DMS153 (cell line): ENCODE measurements at regions not wholly inside any gene's neighbourhood (a gene's known extent, or its start where the extent isn't known, plus 50 kb on each side); places are given as distances from the start of the nearest gene placed in this dataset.
"Not testable (repeated sequence)": the region's sequence is repeated elsewhere in the genome, so short reads cannot be mapped to it uniquely, and the experiment has no call there.

Experiments used
- DNase-seq: peaks from one replicate; lab custom pipeline; 2025; lab: John Stamatoyannopoulos, UW

- no peak for DNase-seq
Measured at GRCh38 chr6:15839969-15840541, 177.2 kb upstream of the DTNBP1 start.

GRCh38 chr6:15837205-15837604 is 174.4 kb upstream of the DTNBP1 start:
- DNase-seq, result no peak

GRCh38 chr6:15832841-15833240 is 170.0 kb upstream of the DTNBP1 start:
- no peak for DNase-seq

- DNase-seq, result no peak
Measured at GRCh38 chr6:15829156-15829555, 166.3 kb upstream of the DTNBP1 start.

GRCh38 chr6:15827496-15828255 is 164.8 kb upstream of the DTNBP1 start:
- no peak for DNase-seq

- no peak for DNase-seq
Measured at GRCh38 chr6:15826814-15827318, 164.0 kb upstream of the DTNBP1 start.

- DNase-seq, result no peak
Measured at GRCh38 chr6:15825332-15825930, 162.6 kb upstream of the DTNBP1 start.

GRCh38 chr6:15824811-15825210 is 162.0 kb upstream of the DTNBP1 start:
- DNase-seq, result no peak

- DNase-seq, result no peak
Measured at GRCh38 chr6:15823838-15824414, 161.1 kb upstream of the DTNBP1 start.

- no peak for DNase-seq
Measured at GRCh38 chr6:15822835-15823234, 160.0 kb upstream of the DTNBP1 start.

GRCh38 chr6:15819841-15820240 is 157.0 kb upstream of the DTNBP1 start:
- DNase-seq, result no peak

- no peak for DNase-seq
Measured at GRCh38 chr6:15819226-15819625, 156.4 kb upstream of the DTNBP1 start.

GRCh38 chr6:15818491-15818890 is 155.7 kb upstream of the DTNBP1 start:
- no peak for DNase-seq

GRCh38 chr6:15818044-15818443 is 155.2 kb upstream of the DTNBP1 start:
- DNase-seq, result no peak

- no peak for DNase-seq
Measured at GRCh38 chr6:15817100-15817499, 154.3 kb upstream of the DTNBP1 start.

GRCh38 chr6:15816661-15817060 is 153.8 kb upstream of the DTNBP1 start:
- no peak for DNase-seq

- not testable (repeated sequence) for DNase-seq
Measured at GRCh38 chr6:15813698-15814097, 150.9 kb upstream of the DTNBP1 start.

GRCh38 chr6:15811107-15811506 is 148.3 kb upstream of the DTNBP1 start:
- DNase-seq, result no peak

- peak; percentile 6 for DNase-seq
Measured at GRCh38 chr6:15810618-15811017, 147.8 kb upstream of the DTNBP1 start.

- no peak for DNase-seq
Measured at GRCh38 chr6:15809367-15809766, 146.5 kb upstream of the DTNBP1 start.

- no peak for DNase-seq
Measured at GRCh38 chr6:15804164-15805154, 141.6 kb upstream of the DTNBP1 start.

GRCh38 chr6:15802466-15802865 is 139.6 kb upstream of the DTNBP1 start:
- DNase-seq, result no peak
